Panc1 (cell line): ENCODE measurements at regions not wholly inside any gene's neighbourhood (a gene's known extent, or its start where the extent isn't known, plus 50 kb on each side); places are given as distances from the start of the nearest gene placed in this dataset.

Source experiments
- POLR2AphosphoS5 ChIP-seq: IDR thresholded peaks from 2 replicates; pipeline ENCODE4 v1.6.1; 2012; ENCODE audit warnings: mild to moderate bottlenecking, low read depth, low read length, moderate library complexity
- SIN3A ChIP-seq: IDR thresholded peaks from 2 replicates; pipeline ENCODE4 v1.6.1; 2012; ENCODE audit warnings: low read depth, mild to moderate bottlenecking, low read length, moderate library complexity, borderline replicate concordance; ENCODE audit not compliant: insufficient read depth
- TCF7L2 ChIP-seq: IDR thresholded peaks from 2 replicates; pipeline ENCODE4 v1.6.1; 2011; ENCODE audit warnings: mild to moderate bottlenecking, low read depth, low read length, inconsistent platforms
- TF ChIP-seq, protein P1 (sequence below): fragments of 450-650 bp; IDR thresholded peaks from 2 replicates; pipeline ENCODE4 v1.5.1; 2017; ENCODE audit warnings: mild to moderate bottlenecking
- TF ChIP-seq, protein P2 (sequence below), 2 experiments: IDR thresholded peaks; 2 replicates each; pipeline ENCODE4 v1.6.1; 2011 to 2012; ENCODE audit warnings: low read depth in 2 of 2, control low read depth in 1 of 2, low read length in 1 of 2, mild to moderate bottlenecking in 1 of 2, moderate library complexity in 1 of 2; ENCODE audit not compliant: insufficient read depth in 1 of 2

DNA sequence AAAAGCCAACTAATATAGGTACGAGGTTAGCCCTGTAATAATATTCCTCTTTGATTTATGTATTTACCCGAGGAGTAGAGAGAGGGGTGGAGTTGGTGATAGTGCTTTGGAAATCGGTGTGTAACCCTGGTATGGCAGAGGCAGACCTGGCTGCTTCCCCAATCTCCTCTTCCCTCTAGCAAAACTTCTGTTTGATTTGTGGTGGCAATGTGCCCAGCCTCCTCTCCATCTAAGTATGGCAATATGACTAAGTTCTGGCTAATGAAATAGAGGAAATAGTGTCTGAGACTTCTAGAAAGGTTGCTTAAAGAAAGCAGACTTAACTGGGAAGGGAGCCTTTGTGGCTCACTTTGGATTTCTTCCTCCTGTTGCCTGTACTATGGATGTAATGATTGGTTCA lies 491.1 kb downstream of the ENC1 start:
- TF ChIP-seq POLR2AphosphoS5, result no peak
- TF ChIP-seq, protein P1, sequence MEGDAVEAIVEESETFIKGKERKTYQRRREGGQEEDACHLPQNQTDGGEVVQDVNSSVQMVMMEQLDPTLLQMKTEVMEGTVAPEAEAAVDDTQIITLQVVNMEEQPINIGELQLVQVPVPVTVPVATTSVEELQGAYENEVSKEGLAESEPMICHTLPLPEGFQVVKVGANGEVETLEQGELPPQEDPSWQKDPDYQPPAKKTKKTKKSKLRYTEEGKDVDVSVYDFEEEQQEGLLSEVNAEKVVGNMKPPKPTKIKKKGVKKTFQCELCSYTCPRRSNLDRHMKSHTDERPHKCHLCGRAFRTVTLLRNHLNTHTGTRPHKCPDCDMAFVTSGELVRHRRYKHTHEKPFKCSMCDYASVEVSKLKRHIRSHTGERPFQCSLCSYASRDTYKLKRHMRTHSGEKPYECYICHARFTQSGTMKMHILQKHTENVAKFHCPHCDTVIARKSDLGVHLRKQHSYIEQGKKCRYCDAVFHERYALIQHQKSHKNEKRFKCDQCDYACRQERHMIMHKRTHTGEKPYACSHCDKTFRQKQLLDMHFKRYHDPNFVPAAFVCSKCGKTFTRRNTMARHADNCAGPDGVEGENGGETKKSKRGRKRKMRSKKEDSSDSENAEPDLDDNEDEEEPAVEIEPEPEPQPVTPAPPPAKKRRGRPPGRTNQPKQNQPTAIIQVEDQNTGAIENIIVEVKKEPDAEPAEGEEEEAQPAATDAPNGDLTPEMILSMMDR, result no peak
- TF ChIP-seq, protein P2, sequence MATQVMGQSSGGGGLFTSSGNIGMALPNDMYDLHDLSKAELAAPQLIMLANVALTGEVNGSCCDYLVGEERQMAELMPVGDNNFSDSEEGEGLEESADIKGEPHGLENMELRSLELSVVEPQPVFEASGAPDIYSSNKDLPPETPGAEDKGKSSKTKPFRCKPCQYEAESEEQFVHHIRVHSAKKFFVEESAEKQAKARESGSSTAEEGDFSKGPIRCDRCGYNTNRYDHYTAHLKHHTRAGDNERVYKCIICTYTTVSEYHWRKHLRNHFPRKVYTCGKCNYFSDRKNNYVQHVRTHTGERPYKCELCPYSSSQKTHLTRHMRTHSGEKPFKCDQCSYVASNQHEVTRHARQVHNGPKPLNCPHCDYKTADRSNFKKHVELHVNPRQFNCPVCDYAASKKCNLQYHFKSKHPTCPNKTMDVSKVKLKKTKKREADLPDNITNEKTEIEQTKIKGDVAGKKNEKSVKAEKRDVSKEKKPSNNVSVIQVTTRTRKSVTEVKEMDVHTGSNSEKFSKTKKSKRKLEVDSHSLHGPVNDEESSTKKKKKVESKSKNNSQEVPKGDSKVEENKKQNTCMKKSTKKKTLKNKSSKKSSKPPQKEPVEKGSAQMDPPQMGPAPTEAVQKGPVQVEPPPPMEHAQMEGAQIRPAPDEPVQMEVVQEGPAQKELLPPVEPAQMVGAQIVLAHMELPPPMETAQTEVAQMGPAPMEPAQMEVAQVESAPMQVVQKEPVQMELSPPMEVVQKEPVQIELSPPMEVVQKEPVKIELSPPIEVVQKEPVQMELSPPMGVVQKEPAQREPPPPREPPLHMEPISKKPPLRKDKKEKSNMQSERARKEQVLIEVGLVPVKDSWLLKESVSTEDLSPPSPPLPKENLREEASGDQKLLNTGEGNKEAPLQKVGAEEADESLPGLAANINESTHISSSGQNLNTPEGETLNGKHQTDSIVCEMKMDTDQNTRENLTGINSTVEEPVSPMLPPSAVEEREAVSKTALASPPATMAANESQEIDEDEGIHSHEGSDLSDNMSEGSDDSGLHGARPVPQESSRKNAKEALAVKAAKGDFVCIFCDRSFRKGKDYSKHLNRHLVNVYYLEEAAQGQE (IDR thresholded peaks at IDR 0.05; ENCODE audit: insufficient read depth in 1 of 2, low read depth in 2 of 2, low read length in 1 of 2), result no peak
- TF ChIP-seq SIN3A, result no peak
- TF ChIP-seq TCF7L2, result no peak
